HUES48 (cell line): ENCODE measurements at regions not wholly inside any gene's neighbourhood (a gene's known extent, or its start where the extent isn't known, plus 50 kb on each side); places are given as distances from the start of the nearest gene placed in this dataset.

Source experiments
- H3K27ac ChIP-seq: one replicate; pipeline ENCODE4 v1.7.0; 2013; ENCODE audit warnings: low read depth, low read length, inconsistent platforms
- H3K27me3 ChIP-seq: 2 replicates; pipeline ENCODE4 v1.6.1; 2013; ENCODE audit warnings: mild to moderate bottlenecking, low read length; ENCODE audit not compliant: control insufficient read depth, insufficient read depth
- H3K36me3 ChIP-seq: 2 replicates; pipeline ENCODE4 v1.6.1; 2013; ENCODE audit warnings: low read length; ENCODE audit not compliant: control insufficient read depth, insufficient read depth
- H3K4me1 ChIP-seq: 2 replicates; pipeline ENCODE4 v1.6.1; 2013; ENCODE audit warnings: mild to moderate bottlenecking, low read length; ENCODE audit not compliant: control insufficient read depth, insufficient read depth
- H3K4me3 ChIP-seq: 2 replicates; pipeline ENCODE4 v1.5.1; 2013; ENCODE audit warnings: mild to moderate bottlenecking, low read depth, low read length
- H3K9ac ChIP-seq: 2 replicates; pipeline ENCODE4 v1.6.1; 2013; ENCODE audit warnings: mild to moderate bottlenecking, low read depth, low read length, moderate library complexity
- H3K9me3 ChIP-seq: 2 replicates; pipeline ENCODE4 v1.6.1; 2013; ENCODE audit warnings: low read length; ENCODE audit not compliant: control insufficient read depth, insufficient read depth

GRCh38 chr4:170729897-170730296 is 640.1 kb upstream of the AADAT start:
- H3K4me3 ChIP-seq = no peak overlapping the region
- no peaks in the 10 kb centered on the region for H3K4me1 ChIP-seq
- H3K27me3 ChIP-seq = no peaks in the 10 kb centered on the region
- no peaks in the 10 kb centered on the region for H3K36me3 ChIP-seq
- H3K9ac ChIP-seq = no peak overlapping the region
- no peak overlapping the region for H3K27ac ChIP-seq
- H3K9me3 ChIP-seq = no peaks in the 10 kb centered on the region

- Histone ChIP-seq H3K9me3 (no peaks in the 10 kb centered on the region), H3K9ac (no peak overlapping the region; the same call in 1 of the 2 replicates), H3K4me1 (no peaks in the 10 kb centered on the region), H3K27me3 (no peaks in the 10 kb centered on the region), H3K27ac (no peak overlapping the region), H3K36me3 (no peaks in the 10 kb centered on the region), H3K4me3 (no peak overlapping the region)
Observed at GRCh38 chr4:170729236-170729635, 639.5 kb upstream of the AADAT start.

- no peak overlapping the region for H3K9ac ChIP-seq
- no peaks in the 10 kb centered on the region for H3K4me1 ChIP-seq
- H3K36me3 ChIP-seq = no peaks in the 10 kb centered on the region
- no peaks in the 10 kb centered on the region for H3K9me3 ChIP-seq
- H3K27ac ChIP-seq = no peak overlapping the region
- no peaks in the 10 kb centered on the region for H3K27me3 ChIP-seq
- no peak overlapping the region for H3K4me3 ChIP-seq
Observed at GRCh38 chr4:170724191-170724590, 634.4 kb upstream of the AADAT start.

- no peaks in the 10 kb centered on the region for H3K4me1 ChIP-seq
- H3K9ac ChIP-seq = no peak overlapping the region
- no peak overlapping the region for H3K4me3 ChIP-seq
- no peaks in the 10 kb centered on the region for H3K36me3 ChIP-seq
- H3K9me3 ChIP-seq = no peaks in the 10 kb centered on the region
- H3K27me3 ChIP-seq = no peaks in the 10 kb centered on the region
- H3K27ac ChIP-seq = no peak overlapping the region
Observed at GRCh38 chr4:170723171-170723570, 633.4 kb upstream of the AADAT start.

GRCh38 chr4:170721812-170722373 is 632.1 kb upstream of the AADAT start:
- Histone ChIP-seq H3K27me3 (no peaks in the 10 kb centered on the region), H3K9ac (no peak overlapping the region), H3K36me3 (no peaks in the 10 kb centered on the region), H3K4me1 (no peaks in the 10 kb centered on the region), H3K27ac (no peak overlapping the region), H3K9me3 (no peaks in the 10 kb centered on the region), H3K4me3 (no peak overlapping the region)

GRCh38 chr4:170716868-170717267 is 627.1 kb upstream of the AADAT start:
- H3K27me3 ChIP-seq = no peaks in the 10 kb centered on the region

GRCh38 chr4:170705907-170706306 is 616.2 kb upstream of the AADAT start:
- Histone ChIP-seq H3K9ac (no peak overlapping the region), H3K27ac (no peak overlapping the region), H3K27me3 (no peaks in the 10 kb centered on the region), H3K4me1 (no peaks in the 10 kb centered on the region), H3K4me3 (no peak overlapping the region), H3K36me3 (no peaks in the 10 kb centered on the region), H3K9me3 (no peaks in the 10 kb centered on the region)

More at GRCh38 chr4:170716868-170717267, 627.1 kb upstream of the AADAT start:
- H3K4me3 ChIP-seq = no peak overlapping the region
- H3K9ac ChIP-seq = no peak overlapping the region
- no peaks in the 10 kb centered on the region for H3K4me1 ChIP-seq
- H3K9me3 ChIP-seq = peaks cover 5% of the 10 kb centered on the region; the same call in 1 of the 2 replicates
- H3K27ac ChIP-seq = no peak overlapping the region
- H3K36me3 ChIP-seq = no peaks in the 10 kb centered on the region

- no peaks in the 10 kb centered on the region for H3K9me3 ChIP-seq
- no peak overlapping the region for H3K27ac ChIP-seq
- H3K4me1 ChIP-seq = no peaks in the 10 kb centered on the region
- no peaks in the 10 kb centered on the region for H3K27me3 ChIP-seq
- H3K4me3 ChIP-seq = no peak overlapping the region
- H3K9ac ChIP-seq = no peak overlapping the region
- no peaks in the 10 kb centered on the region for H3K36me3 ChIP-seq
Observed at GRCh38 chr4:170700064-170700463, 610.3 kb upstream of the AADAT start.

GRCh38 chr4:170698334-170698733 is 608.6 kb upstream of the AADAT start:
- no peaks in the 10 kb centered on the region for H3K36me3 ChIP-seq
- H3K4me3 ChIP-seq = no peak overlapping the region
- no peaks in the 10 kb centered on the region for H3K9me3 ChIP-seq
- H3K27me3 ChIP-seq = no peaks in the 10 kb centered on the region
- H3K4me1 ChIP-seq = no peaks in the 10 kb centered on the region
- H3K27ac ChIP-seq = no peak overlapping the region
- H3K9ac ChIP-seq = no peak overlapping the region

- H3K9ac ChIP-seq = no peak overlapping the region
- no peaks in the 10 kb centered on the region for H3K27me3 ChIP-seq
- no peaks in the 10 kb centered on the region for H3K4me1 ChIP-seq
- no peaks in the 10 kb centered on the region for H3K9me3 ChIP-seq
- no peak overlapping the region for H3K27ac ChIP-seq
- no peaks in the 10 kb centered on the region for H3K36me3 ChIP-seq
- no peak overlapping the region for H3K4me3 ChIP-seq
Observed at GRCh38 chr4:170697845-170698244, 608.1 kb upstream of the AADAT start.

- no peaks in the 10 kb centered on the region for H3K27me3 ChIP-seq
- no peak overlapping the region for H3K9ac ChIP-seq
- H3K9me3 ChIP-seq = no peaks in the 10 kb centered on the region
- no peak overlapping the region for H3K4me3 ChIP-seq
- no peak overlapping the region for H3K27ac ChIP-seq
- H3K36me3 ChIP-seq = no peaks in the 10 kb centered on the region
- H3K4me1 ChIP-seq = no peaks in the 10 kb centered on the region
Observed at GRCh38 chr4:170697045-170697444, 607.3 kb upstream of the AADAT start.

GRCh38 chr4:170691168-170691567 is 601.4 kb upstream of the AADAT start:
- no peak overlapping the region for H3K9ac ChIP-seq
- no peaks in the 10 kb centered on the region for H3K9me3 ChIP-seq
- H3K4me3 ChIP-seq = no peak overlapping the region
- H3K27me3 ChIP-seq = no peaks in the 10 kb centered on the region
- H3K4me1 ChIP-seq = no peaks in the 10 kb centered on the region
- H3K27ac ChIP-seq = no peak overlapping the region
- H3K36me3 ChIP-seq = no peaks in the 10 kb centered on the region
